DMS153 treated with DMSO at 0.1 percent for 48 hours (cell line): ENCODE measurements at regions not wholly inside any gene's neighbourhood (a gene's known extent, or its start where the extent isn't known, plus 50 kb on each side); places are given as distances from the start of the nearest gene placed in this dataset.
"Not testable (repeated sequence)": the region's sequence is repeated elsewhere in the genome, so short reads cannot be mapped to it uniquely, and the experiment has no call there.

ENCODE experiments used
- DNase-seq: peaks from one replicate; lab custom pipeline; 2025; ENCODE audit not compliant: unreplicated experiment; lab: John Stamatoyannopoulos, UW

DNA sequence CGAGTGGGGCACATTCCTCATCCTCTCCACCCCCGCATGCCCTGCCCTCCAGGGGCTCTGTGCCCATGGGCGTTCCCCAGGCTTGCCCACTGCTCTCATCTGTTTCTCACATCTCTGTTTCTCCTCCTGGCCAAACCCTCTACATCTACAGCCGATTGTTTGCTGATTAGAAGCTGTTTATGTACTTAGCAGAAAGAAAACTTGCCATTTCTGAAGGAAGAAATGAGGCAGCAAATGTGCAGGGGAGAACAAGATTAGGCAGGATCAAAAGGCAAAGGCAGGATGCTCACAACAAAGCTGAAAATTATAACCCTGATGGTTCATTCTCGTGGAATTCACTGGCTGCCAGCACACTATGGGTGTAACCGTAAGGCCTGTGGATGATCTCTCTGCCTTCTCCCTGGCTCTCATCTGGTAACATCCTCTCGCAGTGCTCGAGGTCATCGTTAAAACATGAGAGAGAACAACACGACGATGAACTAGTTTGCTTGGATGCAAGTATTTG is 111.6 kb upstream of the KLF14 start:
- DNase-seq: no peak

- DNase-seq: no peak
Measured at GRCh38 chr7:130849604-130850003, 115.6 kb upstream of the KLF14 start.

DNA sequence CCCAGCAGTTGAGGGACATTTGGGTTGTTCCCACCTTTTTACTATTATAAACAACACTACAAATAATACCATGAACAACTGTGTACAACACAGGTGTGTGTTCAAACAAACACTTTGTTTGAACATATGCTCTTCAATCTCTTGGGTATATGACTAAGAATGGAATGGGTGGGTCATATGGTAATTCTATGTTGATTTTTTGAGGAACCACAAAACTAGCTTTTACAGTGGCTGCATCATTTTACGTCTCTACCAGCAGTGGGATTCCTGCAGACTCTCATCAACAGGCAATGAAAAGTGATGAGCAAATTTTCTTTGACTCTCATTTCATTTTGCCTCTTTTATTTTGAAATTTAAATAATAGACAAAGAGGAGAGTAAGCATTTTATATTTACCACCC is 116.9 kb upstream of the KLF14 start:
- DNase-seq: no peak

DNA sequence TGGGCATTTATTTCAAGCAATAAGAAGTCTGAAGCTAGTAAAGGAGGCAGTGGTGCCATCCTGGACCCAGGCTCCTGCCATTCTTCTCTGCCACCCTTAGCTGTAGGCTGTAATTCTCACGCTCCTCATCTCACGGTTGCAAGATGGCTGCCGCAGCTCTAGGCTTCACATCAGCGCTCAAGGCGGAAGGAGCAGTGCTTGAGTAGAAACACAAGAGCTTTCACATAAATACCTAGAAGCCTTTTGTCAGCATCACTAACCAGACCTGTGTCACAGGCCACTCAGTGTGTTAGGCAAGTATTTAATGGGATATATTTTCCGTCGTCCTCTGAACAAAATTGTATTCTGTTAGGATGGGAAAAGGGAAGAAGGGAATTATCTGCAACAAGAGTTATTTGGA is 118.9 kb upstream of the KLF14 start:
- DNase-seq: no peak

DNA sequence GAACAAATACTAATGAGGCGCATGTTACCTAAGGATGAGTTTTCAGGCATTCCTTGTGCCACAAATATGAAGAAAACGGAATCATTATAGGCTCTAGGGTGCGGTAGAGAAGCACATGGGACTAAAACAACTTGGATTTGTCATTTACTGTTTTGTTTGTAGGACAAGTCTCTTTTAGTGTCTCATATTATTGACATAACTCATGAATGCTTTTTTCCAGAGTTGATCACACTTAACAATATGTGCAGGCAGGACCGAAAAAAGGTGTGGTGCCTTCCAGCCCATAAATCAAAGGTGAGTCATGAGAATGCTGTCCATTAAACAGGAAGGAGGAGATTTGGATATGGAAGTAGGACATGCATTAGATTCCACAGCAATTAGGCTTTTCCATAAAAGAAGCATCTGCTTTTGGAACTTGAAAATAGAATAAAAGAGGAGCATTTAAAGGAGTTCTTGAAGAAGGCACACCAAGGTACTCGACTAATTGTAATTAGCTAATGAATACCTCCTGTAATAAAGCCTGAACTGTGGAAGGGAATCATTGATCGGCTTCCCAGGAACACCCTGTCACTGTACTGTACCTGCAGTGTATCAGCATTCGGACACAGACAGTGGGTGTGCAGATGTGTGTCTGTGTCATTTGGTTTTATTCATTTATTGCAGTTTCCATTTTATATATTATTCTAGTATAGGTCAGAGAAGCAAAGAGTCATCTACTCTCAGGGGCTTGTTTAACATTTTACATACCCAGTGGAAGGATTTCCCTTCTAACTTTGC is 119.7 kb upstream of the KLF14 start:
- no peak for DNase-seq

DNA sequence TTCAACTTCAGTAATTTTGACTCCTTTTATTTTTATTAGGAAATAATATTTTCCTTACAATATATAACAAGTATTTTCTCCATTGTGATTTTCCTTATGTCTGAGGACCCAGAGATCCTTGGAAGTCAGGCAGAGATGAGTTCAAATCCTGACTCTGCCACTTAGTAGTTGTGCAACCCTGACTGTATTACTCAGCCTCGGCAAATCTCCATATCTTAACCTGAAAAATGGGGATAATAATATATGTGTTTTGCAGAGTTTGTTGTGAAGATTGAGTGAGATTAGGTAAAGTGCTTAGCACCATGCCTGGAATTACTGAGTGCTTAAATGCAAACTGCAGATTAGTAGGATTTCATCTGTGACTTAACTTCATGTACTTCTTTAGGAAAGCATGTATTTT is 120.5 kb upstream of the KLF14 start:
- DNase-seq: no peak

DNA sequence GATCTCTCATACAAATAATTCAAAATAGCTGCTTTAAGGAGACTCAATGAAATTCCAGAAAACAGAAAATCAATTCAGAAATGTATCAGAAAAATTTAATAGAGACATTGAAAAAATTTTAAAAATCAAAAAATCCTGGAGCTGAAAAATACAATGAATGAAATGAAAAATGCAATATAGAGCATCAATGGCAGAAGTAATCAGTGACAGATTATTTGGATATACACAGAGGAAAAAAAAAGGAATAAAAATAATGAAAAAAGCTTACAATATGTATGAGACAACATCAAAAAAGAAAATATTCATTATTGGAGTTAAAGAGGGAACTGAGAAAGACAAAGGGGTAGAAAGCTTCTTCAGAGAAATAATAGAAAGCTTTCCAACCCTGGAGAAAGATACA is 122.9 kb upstream of the KLF14 start:
- DNase-seq: no peak

GRCh38 chr7:130860832-130861231 is 126.8 kb upstream of the KLF14 start:
- not testable (repeated sequence) for DNase-seq

DNA sequence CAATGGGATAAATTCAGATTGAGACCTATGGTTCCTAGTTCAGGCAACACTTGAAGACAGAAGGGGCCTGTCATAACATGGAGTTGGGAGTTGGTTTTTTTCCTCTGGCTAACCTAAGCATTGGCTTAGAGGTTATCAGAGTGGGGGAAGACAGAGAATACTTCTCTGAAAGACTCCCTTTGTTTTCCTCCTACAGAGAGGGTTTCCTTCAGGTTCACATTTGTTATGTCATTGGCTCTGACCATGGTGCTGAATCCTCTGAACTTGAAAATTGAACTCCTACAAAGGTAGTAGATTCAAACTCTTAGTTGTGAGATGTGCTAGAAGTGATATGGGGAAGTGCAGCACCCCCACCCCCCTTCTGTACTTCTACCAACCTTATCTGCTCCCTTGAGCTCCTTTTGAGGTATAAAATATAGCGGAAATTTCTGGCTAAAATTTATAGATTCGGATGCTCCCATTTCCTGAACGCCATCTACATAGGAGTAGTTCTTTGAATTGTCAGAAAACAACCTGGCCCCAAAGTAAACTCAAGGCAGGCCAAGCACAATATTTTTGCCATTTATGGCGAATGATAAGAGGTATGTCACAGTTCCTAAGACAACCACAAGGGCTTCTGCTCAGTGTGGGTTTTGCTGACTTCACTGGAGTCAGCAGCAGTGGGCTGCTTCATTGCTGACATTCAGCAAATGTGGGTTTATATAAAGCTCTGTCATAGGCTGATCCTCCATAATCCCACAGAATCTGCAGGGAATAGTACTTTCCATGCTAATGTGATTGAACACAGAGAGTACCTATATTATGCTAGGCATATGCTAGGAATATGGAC is 131.6 kb upstream of the KLF14 start:
- no peak for DNase-seq

DNA sequence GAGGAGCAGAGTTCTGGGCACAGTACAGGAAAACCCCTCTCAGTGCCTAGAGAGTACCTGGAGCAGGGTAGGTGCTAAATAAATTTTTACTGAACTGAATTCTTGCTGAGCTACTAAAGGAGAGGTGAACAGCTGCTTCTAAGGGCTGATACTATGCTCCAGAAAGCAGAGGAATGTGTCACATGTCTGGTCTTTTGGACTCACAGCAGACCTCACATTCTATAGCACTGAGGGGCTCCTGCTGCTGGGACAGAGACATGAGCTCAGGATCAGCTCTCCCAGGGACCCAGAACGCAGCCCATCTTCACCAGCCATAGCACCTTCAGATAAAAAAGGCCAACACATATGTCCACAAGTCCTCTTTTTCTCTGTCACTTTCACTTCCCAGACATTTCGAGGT is 133.0 kb upstream of the KLF14 start:
- no peak for DNase-seq

DNA sequence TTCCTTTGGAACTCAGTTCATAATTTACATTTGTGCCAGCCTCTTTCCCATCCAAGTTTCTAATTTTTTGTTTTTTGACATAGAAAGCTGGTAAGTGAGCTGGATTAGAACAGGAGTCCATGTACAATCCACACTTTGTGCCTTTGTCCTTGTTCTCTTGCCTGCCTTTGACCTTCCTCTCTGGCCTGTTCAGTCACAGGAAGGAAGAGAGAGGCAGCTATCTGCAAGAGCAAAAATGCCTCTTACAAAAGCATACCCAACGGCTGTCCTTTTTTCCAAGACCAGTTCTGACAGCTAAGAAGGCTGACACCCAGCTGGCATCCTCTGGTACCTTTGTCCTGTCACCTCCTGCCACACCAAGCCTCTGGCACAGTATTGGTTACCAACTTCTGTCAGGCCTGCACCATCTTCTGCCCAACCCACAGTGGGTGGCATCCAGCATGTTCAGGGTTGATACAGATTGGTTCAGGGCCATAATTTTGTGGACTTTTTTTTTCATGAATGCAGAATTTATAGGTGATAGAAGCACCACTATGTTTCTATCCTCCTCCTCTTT is 133.7 kb upstream of the KLF14 start:
- DNase-seq: no peak

DNA sequence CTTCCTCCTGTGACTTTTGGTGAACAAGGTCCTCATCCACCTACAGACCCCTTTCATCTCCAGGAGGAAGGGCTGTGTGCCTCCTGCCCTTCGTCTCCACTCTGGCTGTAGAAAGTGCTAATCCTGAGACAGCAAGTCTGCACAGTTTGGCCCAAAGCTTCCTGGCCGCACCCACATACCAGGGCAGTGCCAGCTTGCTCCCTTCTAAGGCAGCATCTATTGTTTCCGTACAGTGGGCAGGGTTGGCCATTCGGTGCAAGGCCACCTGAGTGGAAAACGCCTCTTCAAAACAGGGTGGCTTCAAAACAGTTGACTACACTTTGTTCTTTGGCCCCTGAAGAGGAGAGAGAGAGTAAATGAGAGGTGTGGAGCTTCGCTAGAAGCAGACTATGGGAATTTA is 134.1 kb upstream of the KLF14 start:
- no peak for DNase-seq

DNA sequence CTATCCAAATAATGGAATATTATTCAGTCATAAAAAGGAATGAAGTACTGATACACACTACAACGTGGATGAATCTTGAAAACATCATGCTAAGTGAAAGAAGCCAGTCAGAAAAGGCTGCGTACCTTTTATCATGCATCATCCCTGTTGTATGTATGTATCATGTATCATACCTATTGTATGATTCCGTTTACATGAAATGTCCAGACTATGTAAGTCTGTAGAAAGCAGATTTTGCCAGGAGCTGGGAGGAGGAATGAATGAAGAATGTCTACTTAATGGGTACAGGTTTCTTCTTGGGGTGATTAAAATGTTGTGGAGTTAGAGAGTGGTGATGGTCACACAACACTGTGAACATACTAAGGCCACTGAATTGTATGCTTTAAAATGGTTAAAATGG is 135.9 kb upstream of the KLF14 start:
- DNase-seq: no peak

GRCh38 chr7:130872341-130872740 is 138.3 kb upstream of the KLF14 start:
- no peak for DNase-seq

DNA sequence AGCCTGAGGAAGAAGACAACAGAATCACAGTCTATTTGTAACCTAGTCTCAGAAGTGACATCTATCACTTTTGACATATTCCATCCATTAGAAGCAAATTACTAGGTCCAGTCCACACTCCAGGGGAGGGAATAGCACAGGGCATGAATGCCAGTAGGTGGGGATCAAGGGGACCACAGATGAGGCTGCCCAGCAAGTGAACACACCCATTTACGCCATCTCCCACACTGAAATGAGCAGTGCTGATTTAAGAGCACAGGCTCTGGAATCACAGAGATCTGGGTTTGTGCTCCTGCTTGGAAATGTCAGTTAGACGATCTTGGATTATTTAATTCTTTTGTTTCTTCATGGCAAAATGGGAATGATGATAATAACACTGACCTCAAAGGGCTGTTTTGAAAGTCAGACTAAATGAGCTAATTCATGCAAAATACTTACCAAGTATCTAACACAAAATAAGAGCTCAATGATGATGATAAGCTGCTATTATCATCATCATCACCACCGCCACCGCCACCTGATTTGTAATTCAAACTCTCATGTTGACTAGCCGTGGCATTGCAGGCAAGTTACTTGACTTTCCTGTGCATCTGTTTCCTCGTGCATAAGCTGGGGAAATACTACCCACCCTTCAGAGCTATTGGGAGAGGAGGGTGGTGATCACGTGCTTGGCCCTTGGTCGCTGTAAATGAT is 138.9 kb upstream of the KLF14 start:
- no peak for DNase-seq

- no peak for DNase-seq
Measured at GRCh38 chr7:130874071-130874915, 140.3 kb upstream of the KLF14 start.

GRCh38 chr7:130875265-130875741 is 141.3 kb upstream of the KLF14 start:
- DNase-seq: no peak

DNA sequence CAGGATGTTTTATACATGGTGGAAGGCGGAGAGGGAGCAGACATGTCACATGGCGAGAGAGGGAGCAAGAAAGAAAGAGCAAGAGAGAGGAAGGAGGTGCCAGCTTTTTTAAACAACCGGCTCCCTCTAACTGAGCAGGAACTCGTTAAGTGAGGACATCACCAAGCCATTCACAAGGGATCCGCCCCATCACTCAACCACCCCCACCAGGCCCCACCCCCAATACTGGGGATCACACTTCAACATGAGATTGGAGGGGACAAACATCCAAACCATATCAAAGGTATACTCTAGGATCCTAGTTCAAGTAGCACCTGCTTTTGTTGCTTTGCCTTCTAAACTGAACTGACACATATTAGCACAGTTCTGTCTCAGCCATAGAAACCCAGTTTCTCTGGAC is 141.9 kb upstream of the KLF14 start:
- no peak for DNase-seq

- DNase-seq: no peak
Measured at GRCh38 chr7:130877236-130877990, 143.4 kb upstream of the KLF14 start.

DNA sequence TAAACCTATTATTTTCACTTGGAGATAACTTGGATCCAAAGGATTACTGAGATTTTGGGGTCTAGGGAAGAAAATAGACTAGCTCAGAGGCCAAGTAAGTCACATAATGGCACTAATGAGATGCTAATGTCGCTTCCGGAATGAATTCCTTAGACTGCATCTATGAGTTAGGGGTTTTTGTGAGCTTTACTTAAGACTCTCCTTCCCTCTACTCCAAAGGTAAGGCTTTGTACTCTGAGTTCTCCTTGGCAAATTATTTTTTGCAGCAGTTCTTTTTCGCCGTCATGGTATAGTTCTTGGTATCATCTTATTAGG is 143.9 kb upstream of the KLF14 start:
- no peak for DNase-seq
